Nucleus accumbens (tissue), 56 donors: ENCODE measurements at regions not wholly inside any gene's neighbourhood (a gene's known extent, or its start where the extent isn't known, plus 50 kb on each side); places are given as distances from the start of the nearest gene placed in this dataset.

Source experiments
- DNase-seq, 56 donors: peaks; one replicate each; lab custom pipeline; 2025; lab: John Stamatoyannopoulos, UW

GRCh38 chr18:73973972-73974371 lies 173.7 kb downstream of the FBXO15 start:
- DNase-seq, result no peak

- DNase-seq, result no peak
Observed at GRCh38 chr18:73966954-73967353, 180.7 kb downstream of the FBXO15 start.

GRCh38 chr18:73962256-73962655 lies 185.4 kb downstream of the FBXO15 start:
- no peak for DNase-seq

GRCh38 chr18:73961804-73962203 lies 185.8 kb downstream of the FBXO15 start:
- DNase-seq, result no peak

GRCh38 chr18:73959352-73959751 lies 188.3 kb downstream of the FBXO15 start:
- no peak for DNase-seq

- DNase-seq, result no peak
Observed at GRCh38 chr18:73954268-73954667, 193.4 kb downstream of the FBXO15 start.

GRCh38 chr18:73952296-73952946 lies 195.2 kb downstream of the FBXO15 start:
- peak in 11 of 56 donors; percentile 3 to 38 (median 9) for DNase-seq

- DNase-seq, result no peak
Observed at GRCh38 chr18:73950116-73950700, 197.4 kb downstream of the FBXO15 start.

- no peak for DNase-seq
Observed at GRCh38 chr18:73948497-73948896, 199.1 kb downstream of the FBXO15 start.

GRCh38 chr18:73948084-73948483 lies 199.6 kb downstream of the FBXO15 start:
- no peak for DNase-seq

- DNase-seq, result no peak
Observed at GRCh38 chr18:73947180-73947921, 200.3 kb downstream of the FBXO15 start.

- DNase-seq, result no peak
Observed at GRCh38 chr18:73945130-73945792, 202.4 kb downstream of the FBXO15 start.

- DNase-seq, result no peak
Observed at GRCh38 chr18:73944715-73945114, 202.9 kb downstream of the FBXO15 start.

GRCh38 chr18:73943763-73944162 lies 203.9 kb downstream of the FBXO15 start:
- DNase-seq, result no peak

GRCh38 chr18:73942956-73943355 lies 204.7 kb downstream of the FBXO15 start:
- no peak for DNase-seq

GRCh38 chr18:73942081-73942625 lies 205.5 kb downstream of the FBXO15 start:
- DNase-seq, result no peak

GRCh38 chr18:73940721-73941120 lies 206.9 kb downstream of the FBXO15 start:
- DNase-seq, result no peak

GRCh38 chr18:73939391-73939790 lies 208.2 kb downstream of the FBXO15 start:
- DNase-seq, result no peak

GRCh38 chr18:73933685-73934084 lies 213.9 kb downstream of the FBXO15 start:
- no peak for DNase-seq

GRCh38 chr18:73932976-73933375 lies 214.7 kb downstream of the FBXO15 start:
- no peak for DNase-seq

- no peak for DNase-seq
Observed at GRCh38 chr18:73927496-73927895, 220.1 kb downstream of the FBXO15 start.
